ENCODE measurements at regions not wholly inside any gene's neighbourhood (a gene's known extent, or its start where the extent isn't known, plus 50 kb on each side); places are given as distances from the start of the nearest gene placed in this dataset.

DNA sequence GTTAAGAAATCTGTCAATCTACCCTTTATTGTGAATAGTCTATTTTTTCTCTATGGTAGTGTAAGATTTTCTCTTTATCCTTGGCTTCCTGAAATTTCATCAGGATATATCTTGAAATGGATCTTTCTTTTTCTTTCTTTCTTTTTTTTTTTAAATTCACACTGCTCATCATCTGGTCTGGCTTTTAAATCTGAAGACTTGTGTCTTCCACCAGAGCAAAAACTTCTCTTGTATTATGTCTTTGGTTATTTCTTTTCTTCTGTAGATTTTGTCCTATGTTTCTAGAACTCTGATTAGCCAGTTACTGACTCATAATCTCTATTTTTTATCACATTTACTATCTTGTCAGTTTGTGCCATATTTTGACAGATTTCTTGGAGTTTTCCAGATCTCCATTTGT lies 133.8 kb upstream of the LMO4 start:
- TF ChIP-seq POLR2A (IDR thresholded peaks at IDR 0.05) (no peak), CTCF (IDR thresholded peaks at IDR 0.05) (no peak), POLR2AphosphoS5 (IDR thresholded peaks at IDR 0.05; ENCODE audit: insufficient read depth in 1 of 2, low read depth in 1 of 2) (no peak)
